CD14-positive monocyte (primary cell): ENCODE measurements at regions not wholly inside any gene's neighbourhood (a gene's known extent, or its start where the extent isn't known, plus 50 kb on each side); places are given as distances from the start of the nearest gene placed in this dataset.

Source experiments
- DNase-seq, 3 donors: peaks; one replicate each; pipeline ENCODE4 v3.0.0-alpha.2; 2011 to 2022
- H2AFZ ChIP-seq: 2 replicates; pipeline ENCODE4 v1.6.0; 2012; ENCODE audit warnings: mild to moderate bottlenecking, low read depth, low read length, inconsistent platforms; ENCODE audit not compliant: insufficient read depth, poor library complexity, severe bottlenecking
- H3K27ac ChIP-seq, 2 donors: 1 replicate in 1 of 2; 2 replicates in 1 of 2; pipeline ENCODE4 v1.5.1; 2012 to 2013; ENCODE audit warnings: low read length in 2 of 2, control low read depth in 1 of 2, inconsistent platforms in 1 of 2, low read depth in 1 of 2, mild to moderate bottlenecking in 1 of 2
- H3K27me3 ChIP-seq, 2 donors: one replicate each; pipeline versions ENCODE4 v1.6.0 to v1.6.1; 2011 to 2013; ENCODE audit warnings: low read length in 2 of 2; ENCODE audit not compliant: control insufficient read depth in 2 of 2, insufficient read depth in 2 of 2
- H3K36me3 ChIP-seq, 2 donors: replicated peaks in 1 of 2; 1 replicate in 1 of 2; 2 replicates in 1 of 2; pipeline versions ENCODE4 v1.5.1 to v1.6.1; 2012 to 2013; ENCODE audit warnings: low read length in 2 of 2, control low read depth in 1 of 2, inconsistent platforms in 1 of 2, mild to moderate bottlenecking in 1 of 2; ENCODE audit not compliant: insufficient read depth in 2 of 2, control insufficient read depth in 1 of 2
- H3K4me1 ChIP-seq, 2 donors: 1 replicate in 1 of 2; 2 replicates in 1 of 2; pipeline versions ENCODE4 v1.5.1 to v1.6.1; 2012 to 2013; ENCODE audit warnings: low read length in 2 of 2, control low read depth in 1 of 2, inconsistent platforms in 1 of 2, mild to moderate bottlenecking in 1 of 2, moderate library complexity in 1 of 2; ENCODE audit not compliant: insufficient read depth in 2 of 2, control insufficient read depth in 1 of 2
- H3K4me2 ChIP-seq: replicated peaks from 2 replicates; pipeline ENCODE3; 2012; ENCODE audit warnings: low read length, moderate library complexity, mild to moderate bottlenecking; ENCODE audit not compliant: poor library complexity, severe bottlenecking; ENCODE audit errors: extremely low read depth
- H3K4me3 ChIP-seq, 3 experiments: fragments of 200-600 bp in 1 of 3; sonication (generic) in 1 of 3; replicated peaks in 1 of 3; 1 replicate in 2 of 3; 2 replicates in 1 of 3; pipeline ENCODE4 v1.5.1; 2011 to 2013; ENCODE audit warnings: low read length in 3 of 3, mild to moderate bottlenecking in 3 of 3, control low read depth in 2 of 3, low read depth in 2 of 3, inconsistent platforms in 1 of 3, moderate library complexity in 1 of 3
- H3K79me2 ChIP-seq: 2 replicates; pipeline ENCODE4 v1.6.0; 2012; ENCODE audit warnings: mild to moderate bottlenecking, control low read depth, inconsistent platforms, low read length, moderate library complexity; ENCODE audit not compliant: insufficient read depth
- H3K9ac ChIP-seq: 2 replicates; pipeline ENCODE4 v1.6.0; 2017; ENCODE audit warnings: low read length, mild to moderate bottlenecking; ENCODE audit not compliant: insufficient read depth, poor library complexity, severe bottlenecking
- H3K9me3 ChIP-seq, 2 donors: replicated peaks in 1 of 2; 1 replicate in 1 of 2; 2 replicates in 1 of 2; pipeline versions ENCODE4 v1.5.1 to v1.6.1; 2012 to 2013; ENCODE audit warnings: low read length in 2 of 2, control low read depth in 1 of 2; ENCODE audit not compliant: control insufficient read depth in 1 of 2, insufficient read depth in 1 of 2
- H4K20me1 ChIP-seq: 2 replicates; pipeline ENCODE4 v1.6.0; 2012; ENCODE audit warnings: mild to moderate bottlenecking, low read length, control low read depth, moderate library complexity; ENCODE audit not compliant: insufficient read depth
- H3K27ac Mint-ChIP-seq, 7 donors: one replicate each; pipeline ENCODE4 v1.8.0; 2020; ENCODE audit warnings: mild to moderate bottlenecking in 7 of 7, mixed read lengths in 7 of 7, moderate library complexity in 6 of 7, inconsistent platforms in 2 of 7
- H3K27me3 Mint-ChIP-seq, 3 donors: one replicate each; pipeline ENCODE4 v1.8.0; 2021 to 2022; ENCODE audit warnings: low read depth in 3 of 3, mild to moderate bottlenecking in 3 of 3, mixed read lengths in 3 of 3, moderate library complexity in 3 of 3, inconsistent platforms in 1 of 3
- H3K36me3 Mint-ChIP-seq, 2 donors: one replicate each; pipeline ENCODE4 v1.8.0; 2020; ENCODE audit warnings: mixed read lengths in 2 of 2, inconsistent platforms in 1 of 2, mild to moderate bottlenecking in 1 of 2
- H3K4me1 Mint-ChIP-seq: one replicate; pipeline ENCODE4 v1.8.0; 2020; ENCODE audit warnings: mild to moderate bottlenecking, mixed read lengths
- H3K4me3 Mint-ChIP-seq, 2 donors: one replicate each; pipeline ENCODE4 v1.8.0; 2020; ENCODE audit warnings: mild to moderate bottlenecking in 2 of 2, mixed read lengths in 2 of 2, moderate library complexity in 1 of 2
- H3K9me3 Mint-ChIP-seq, 7 donors: one replicate each; pipeline ENCODE4 v1.8.0; 2020 to 2022; ENCODE audit warnings: mixed read lengths in 7 of 7, mild to moderate bottlenecking in 6 of 7, moderate library complexity in 6 of 7, inconsistent platforms in 2 of 7
- CTCF ChIP-seq: fragments of 200-600 bp; IDR thresholded peaks from one replicate; pipeline ENCODE4 v1.8.0; 2022; ENCODE audit warnings: antibody characterized with exemption, mild to moderate bottlenecking
- WGBS: methylation state at CpG from one replicate; pipeline ENCODE4 v1.1.5; 2013; ENCODE audit warnings: missing lambda C conversion rate; ENCODE audit not compliant: insufficient coverage; 5-methylcytosine and 5-hydroxymethylcytosine counted together
- intact Hi-C, 2 donors: fragments of 100-400 bp; cut with micrococcal nuclease; formaldehyde crosslinking; loops; one replicate each; pipeline versions ENCODE4 v1.15.0 to v1.15.1; 2023

- H3K27ac Mint-ChIP-seq = no peak overlapping the region
- no peaks in the 10 kb centered on the region for H3K27me3 Mint-ChIP-seq
- no peaks in the 10 kb centered on the region for H3K36me3 ChIP-seq
- H3K9me3 ChIP-seq = peaks cover 7 to 18% of the 10 kb centered on the region in 2 donors
- no peaks in the 10 kb centered on the region for H3K4me1 ChIP-seq
- DNase-seq = no peak
- no CpG with 5 or more reads among the region's 2 CpGs for WGBS
- intact Hi-C loops = no loop called here
- no peaks in the 10 kb centered on the region for H3K79me2 ChIP-seq
- no peaks in the 10 kb centered on the region for H3K27me3 ChIP-seq
- no peak overlapping the region for H3K4me2 ChIP-seq
- no peak for TF ChIP-seq CTCF
- no peak overlapping the region for H2AFZ ChIP-seq
- no peaks in the 10 kb centered on the region for H3K4me1 Mint-ChIP-seq
- no peaks in the 10 kb centered on the region for H3K36me3 Mint-ChIP-seq
- no peak overlapping the region for H3K4me3 Mint-ChIP-seq
- H4K20me1 ChIP-seq = no peaks in the 10 kb centered on the region
- H3K27ac ChIP-seq = no peak overlapping the region
- peaks cover 3 to 22% (median 6%) of the 10 kb centered on the region in 7 donors for H3K9me3 Mint-ChIP-seq
- no peak overlapping the region for H3K4me3 ChIP-seq
- no peak overlapping the region for H3K9ac ChIP-seq
These were observed 1160.8 kb upstream of the B3GALT2 start for GRCh38 chr1:194347200-194347599.

GRCh38 chr1:194342484-194343262 lies 1156.3 kb upstream of the B3GALT2 start:
- H3K27ac ChIP-seq = no peak overlapping the region
- H3K9me3 Mint-ChIP-seq = peaks cover 0 to 10% (median 3%) of the 10 kb centered on the region in 7 donors
- no peak overlapping the region for H3K4me2 ChIP-seq
- intact Hi-C loops = no loop called here
- H3K4me1 Mint-ChIP-seq = no peaks in the 10 kb centered on the region
- no peaks in the 10 kb centered on the region for H3K4me1 ChIP-seq
- H3K36me3 ChIP-seq = no peaks in the 10 kb centered on the region
- no peak overlapping the region for H3K4me3 Mint-ChIP-seq
- H3K36me3 Mint-ChIP-seq = no peaks in the 10 kb centered on the region
- no peak overlapping the region for H3K9ac ChIP-seq
- no peak for DNase-seq
- no peaks in the 10 kb centered on the region for H4K20me1 ChIP-seq
- 95% methylated on average over 12 of the region's 18 CpGs for WGBS
- H3K9me3 ChIP-seq = peaks cover 3 to 10% of the 10 kb centered on the region in 2 donors
- H3K4me3 ChIP-seq = no peak overlapping the region
- no peaks in the 10 kb centered on the region for H3K79me2 ChIP-seq
- no peak overlapping the region for H2AFZ ChIP-seq
- TF ChIP-seq CTCF = no peak
- H3K27ac Mint-ChIP-seq = peak overlapping the region in 1 of 7 donors; percentile 25
- H3K27me3 Mint-ChIP-seq = no peaks in the 10 kb centered on the region
- H3K27me3 ChIP-seq = no peaks in the 10 kb centered on the region
